ENCODE measurements at regions not wholly inside any gene's neighbourhood (a gene's known extent, or its start where the extent isn't known, plus 50 kb on each side); places are given as distances from the start of the nearest gene placed in this dataset.

- H3K4me2 ChIP-seq (ENCODE audit: low read length): no peak overlapping the region
- intact Hi-C loops (cut with micrococcal nuclease): no loop called here
- DNase-seq (ENCODE audit: low read depth, low spot score): no peak
Observed at GRCh38 chr18:55014095-55014494, 54.8 kb upstream of the CCDC68 start.

GRCh38 chr18:55013685-55014084 is 54.4 kb upstream of the CCDC68 start:
- no peak for TF ChIP-seq POLR2AphosphoS5 (IDR thresholded peaks at IDR 0.05; ENCODE audit: low read depth, low read length)
- no peak for TF ChIP-seq SIN3A (IDR thresholded peaks at IDR 0.05; ENCODE audit: low read depth)
- no peak for TF ChIP-seq ZNF274 (IDR thresholded peaks at IDR 0.05; ENCODE audit: low read depth, low read length)
- no peak for TF ChIP-seq REST (IDR thresholded peaks at IDR 0.05; ENCODE audit: low read depth)
- Histone ChIP-seq H3K9me2 (ENCODE audit: insufficient read depth) (no peaks in the 10 kb centered on the region), H2AFZ (ENCODE audit: low read depth, low read length, poor library complexity, severe bottlenecking) (no peak overlapping the region), H3K27me3 (ENCODE audit: insufficient read depth, low read length) (no peaks in the 10 kb centered on the region), H3K79me2 (ENCODE audit: insufficient read depth, low read length) (no peaks in the 10 kb centered on the region), H3K4me1 (ENCODE audit: control insufficient read depth in 1 of 2, insufficient read depth in 2 of 2, low read length in 2 of 2) (peaks cover 2 to 4% of the 10 kb centered on the region in 2 experiments; a peak in 1 of 4 replicates), H3K4me2 (ENCODE audit: low read length) (no peak overlapping the region), H3K9ac (ENCODE audit: low read length) (no peak overlapping the region), H3K36me3 (ENCODE audit: control insufficient read depth in 1 of 2, insufficient read depth in 2 of 2, low read length in 2 of 2) (no peaks in the 10 kb centered on the region), H3K27ac (ENCODE audit: low read depth, low read length) (no peak overlapping the region), H3K9me3 (ENCODE audit: control insufficient read depth in 1 of 2, insufficient read depth in 1 of 2, low read depth in 1 of 2, low read length in 2 of 2) (no peaks in the 10 kb centered on the region), H4K20me1 (ENCODE audit: insufficient read depth) (no peaks in the 10 kb centered on the region), H3K4me3 (replicated peaks in 1 of 2; ENCODE audit: low read depth in 1 of 2, low read length in 2 of 2) (no peak overlapping the region)
- ATAC-seq: no peak
- no peak for DNase-seq (ENCODE audit: low read depth, low spot score)
- ChIA-PET RAD21 (ENCODE audit: low non-redundant PET in 1 of 2, low total read pairs in 2 of 2, uncharacterized antibody in 2 of 2, unreplicated experiment in 2 of 2) (no interaction called here), POLR2A (no interaction called here), CTCF (no interaction called here)
- intact Hi-C loops (cut with micrococcal nuclease): no loop called here
- no TSS peak for BruUV-seq (replicated peaks)

More at GRCh38 chr18:55014095-55014494, 54.8 kb upstream of the CCDC68 start:
- Histone ChIP-seq H4K20me1 (ENCODE audit: insufficient read depth) (no peaks in the 10 kb centered on the region), H3K27me3 (ENCODE audit: insufficient read depth, low read length) (no peaks in the 10 kb centered on the region), H3K9ac (ENCODE audit: low read length) (no peak overlapping the region), H3K4me1 (ENCODE audit: control insufficient read depth in 1 of 2, insufficient read depth in 2 of 2, low read length in 2 of 2) (peaks cover 2 to 5% of the 10 kb centered on the region in 2 experiments; a peak in 1 of 4 replicates), H3K79me2 (ENCODE audit: insufficient read depth, low read length) (no peaks in the 10 kb centered on the region), H3K9me2 (ENCODE audit: insufficient read depth) (no peaks in the 10 kb centered on the region), H2AFZ (ENCODE audit: low read depth, low read length, poor library complexity, severe bottlenecking) (no peak overlapping the region), H3K4me3 (replicated peaks in 1 of 2; ENCODE audit: low read depth in 1 of 2, low read length in 2 of 2) (no peak overlapping the region), H3K9me3 (ENCODE audit: control insufficient read depth in 1 of 2, insufficient read depth in 1 of 2, low read depth in 1 of 2, low read length in 2 of 2) (no peaks in the 10 kb centered on the region), H3K36me3 (ENCODE audit: control insufficient read depth in 1 of 2, insufficient read depth in 2 of 2, low read length in 2 of 2) (no peaks in the 10 kb centered on the region), H3K27ac (ENCODE audit: low read depth, low read length) (no peak overlapping the region)
- ChIA-PET POLR2A (no interaction called here), RAD21 (ENCODE audit: low non-redundant PET in 1 of 2, low total read pairs in 2 of 2, uncharacterized antibody in 2 of 2, unreplicated experiment in 2 of 2) (no interaction called here), CTCF (no interaction called here)
- TF ChIP-seq ZBTB33 (IDR thresholded peaks at IDR 0.05; ENCODE audit: extremely low read depth, insufficient replicate concordance, low read length) (no peak), EZH2phosphoT487 (IDR thresholded peaks at IDR 0.05; ENCODE audit: borderline replicate concordance) (no peak), ELF1 (IDR thresholded peaks at IDR 0.05; ENCODE audit: borderline replicate concordance, low read depth) (no peak), RAD21 (IDR thresholded peaks at IDR 0.05; ENCODE audit: low read depth) (no peak), FOSL1 (IDR thresholded peaks at IDR 0.05; ENCODE audit: low read depth) (no peak), POLR2A (IDR thresholded peaks at IDR 0.05; ENCODE audit: borderline replicate concordance, extremely low read depth, insufficient read depth, insufficient read length) (no peak), CEBPB (IDR thresholded peaks at IDR 0.05; ENCODE audit: low read depth) (no peak), SIN3A (IDR thresholded peaks at IDR 0.05; ENCODE audit: low read depth) (no peak)
- BruUV-seq (replicated peaks): no TSS peak
- no peak for ATAC-seq

All from HCT116 (cell line).